CD4-positive, alpha-beta T cell (primary cell): ENCODE measurements at regions not wholly inside any gene's neighbourhood (a gene's known extent, or its start where the extent isn't known, plus 50 kb on each side); places are given as distances from the start of the nearest gene placed in this dataset.
"Not testable (repeated sequence)": the region's sequence is repeated elsewhere in the genome, so short reads cannot be mapped to it uniquely, and the experiment has no call there.

Source experiments
- ATAC-seq: fragments of 200-7000 bp; cut with Tn5 transposase; one replicate; pipeline ENCODE4 v1.10.0; 2022; ENCODE audit warnings: mild to moderate bottlenecking; ENCODE audit not compliant: poor library complexity
- CTCF ChIA-PET: fragments of 350-600 bp; sonication (Branson Sonifier 250); formaldehyde crosslinking; loops from one replicate; lab custom pipeline; 2021; ENCODE audit warnings: antibody characterized with exemption, inconsistent platforms; lab: Charles Lee
- POLR2A ChIA-PET: fragments of 350-600 bp; sonication (Branson Sonifier 250); formaldehyde crosslinking; loops from one replicate; lab custom pipeline; 2021; ENCODE audit warnings: antibody characterized with exemption, inconsistent platforms; lab: Charles Lee
- DNase-seq, 14 experiments: peaks; one replicate each; pipeline ENCODE4 v3.0.0-alpha.2; 2013 to 2020; ENCODE audit warnings: mixed read lengths in 2 of 14
- H3K27ac ChIP-seq, 2 donors: one replicate each; pipeline versions ENCODE4 v1.5.1 to v1.7.0; 2013; ENCODE audit warnings: low read length in 2 of 2, low read depth in 1 of 2, mild to moderate bottlenecking in 1 of 2
- H3K27me3 ChIP-seq, 2 experiments: 1 replicate in 1 of 2; 2 replicates in 1 of 2; pipeline versions ENCODE4 v1.6.1 to v1.7.0; 2013; ENCODE audit warnings: low read length in 2 of 2, control low read depth in 1 of 2, mild to moderate bottlenecking in 1 of 2, moderate library complexity in 1 of 2; ENCODE audit not compliant: insufficient read depth in 2 of 2, control insufficient read depth in 1 of 2
- H3K36me3 ChIP-seq: one replicate; pipeline ENCODE4 v1.6.1; 2013; ENCODE audit warnings: low read length, control low read depth; ENCODE audit not compliant: insufficient read depth
- H3K4me1 ChIP-seq: one replicate; pipeline ENCODE4 v1.6.1; 2013; ENCODE audit warnings: low read length, control low read depth; ENCODE audit not compliant: insufficient read depth
- H3K4me3 ChIP-seq: one replicate; pipeline ENCODE4 v1.5.1; 2013; ENCODE audit warnings: mild to moderate bottlenecking, low read length, moderate library complexity
- H3K9me3 ChIP-seq, 2 experiments: 1 replicate in 1 of 2; 2 replicates in 1 of 2; pipeline versions ENCODE4 v1.6.1 to v1.7.0; 2013; ENCODE audit warnings: low read length in 2 of 2, mild to moderate bottlenecking in 2 of 2, control low read depth in 1 of 2, moderate library complexity in 1 of 2; ENCODE audit not compliant: control insufficient read depth in 1 of 2, insufficient read depth in 1 of 2
- H3K27ac Mint-ChIP-seq: one replicate; pipeline ENCODE4 v1.8.0; 2020; ENCODE audit warnings: mixed read lengths
- H3K27me3 Mint-ChIP-seq: one replicate; pipeline ENCODE4 v1.8.0; 2021; ENCODE audit warnings: mixed read lengths
- H3K36me3 Mint-ChIP-seq: one replicate; pipeline ENCODE4 v1.8.0; 2021; ENCODE audit warnings: low read depth, mixed read lengths
- H3K4me1 Mint-ChIP-seq: one replicate; pipeline ENCODE4 v1.8.0; 2021; ENCODE audit warnings: low read depth, mixed read lengths
- H3K4me3 Mint-ChIP-seq: one replicate; pipeline ENCODE4 v1.8.0; 2020; ENCODE audit warnings: mild to moderate bottlenecking, mixed read lengths
- H3K9me3 Mint-ChIP-seq: one replicate; pipeline ENCODE4 v1.8.0; 2020; ENCODE audit warnings: mixed read lengths
- intact Hi-C, 2 experiments: fragments of 100-400 bp; cut with DNase I in 1 of 2; cut with micrococcal nuclease in 1 of 2; formaldehyde crosslinking; loops; one replicate each; pipeline versions ENCODE4 v1.15.1 to v1.9.0; 2023 to 2025; cut with DNase I, micrococcal nuclease
- TF ChIP-seq, protein P1 (sequence below): fragments of 200-600 bp; IDR thresholded peaks from one replicate; pipeline ENCODE4 v1.8.0; 2022; ENCODE audit warnings: antibody characterized with exemption, mild to moderate bottlenecking

DNA sequence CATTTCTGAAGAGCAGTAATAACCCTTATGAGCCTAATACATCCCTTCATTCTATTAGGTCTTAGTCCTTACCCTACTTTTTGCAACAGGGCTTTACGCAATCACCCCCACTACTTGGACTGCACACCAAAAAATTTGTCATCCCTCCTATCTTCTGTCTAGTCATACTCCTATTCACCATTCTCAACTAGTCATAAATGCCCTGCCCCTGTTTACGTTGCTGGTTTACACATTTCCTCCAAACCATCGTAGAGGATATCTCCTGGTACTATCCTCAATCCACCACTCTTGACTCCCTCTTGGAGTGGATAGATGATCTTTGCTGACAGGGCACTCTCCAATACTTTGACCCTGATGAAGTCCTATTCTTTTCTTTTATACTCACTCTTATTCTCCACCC, 98.2 kb upstream of the CCNG1 start:
- no peak overlapping the region for H3K27ac ChIP-seq
- CTCF ChIA-PET = no interaction called here
- POLR2A ChIA-PET = no interaction called here
- Mint-ChIP-seq H3K4me1 (no peaks in the 10 kb centered on the region), H3K36me3 (no peaks in the 10 kb centered on the region), H3K27me3 (peaks cover 4% of the 10 kb centered on the region), H3K27ac (no peak overlapping the region), H3K9me3 (peaks cover 2% of the 10 kb centered on the region), H3K4me3 (no peak overlapping the region)
- no peaks in the 10 kb centered on the region for H3K9me3 ChIP-seq
- DNase-seq = no peak
- no peaks in the 10 kb centered on the region for H3K36me3 ChIP-seq
- TF ChIP-seq, protein P1, sequence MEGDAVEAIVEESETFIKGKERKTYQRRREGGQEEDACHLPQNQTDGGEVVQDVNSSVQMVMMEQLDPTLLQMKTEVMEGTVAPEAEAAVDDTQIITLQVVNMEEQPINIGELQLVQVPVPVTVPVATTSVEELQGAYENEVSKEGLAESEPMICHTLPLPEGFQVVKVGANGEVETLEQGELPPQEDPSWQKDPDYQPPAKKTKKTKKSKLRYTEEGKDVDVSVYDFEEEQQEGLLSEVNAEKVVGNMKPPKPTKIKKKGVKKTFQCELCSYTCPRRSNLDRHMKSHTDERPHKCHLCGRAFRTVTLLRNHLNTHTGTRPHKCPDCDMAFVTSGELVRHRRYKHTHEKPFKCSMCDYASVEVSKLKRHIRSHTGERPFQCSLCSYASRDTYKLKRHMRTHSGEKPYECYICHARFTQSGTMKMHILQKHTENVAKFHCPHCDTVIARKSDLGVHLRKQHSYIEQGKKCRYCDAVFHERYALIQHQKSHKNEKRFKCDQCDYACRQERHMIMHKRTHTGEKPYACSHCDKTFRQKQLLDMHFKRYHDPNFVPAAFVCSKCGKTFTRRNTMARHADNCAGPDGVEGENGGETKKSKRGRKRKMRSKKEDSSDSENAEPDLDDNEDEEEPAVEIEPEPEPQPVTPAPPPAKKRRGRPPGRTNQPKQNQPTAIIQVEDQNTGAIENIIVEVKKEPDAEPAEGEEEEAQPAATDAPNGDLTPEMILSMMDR = no peak
- H3K27me3 ChIP-seq = no peaks in the 10 kb centered on the region
- intact Hi-C loops = no loop called here
- H3K4me1 ChIP-seq = no peaks in the 10 kb centered on the region
- ATAC-seq = no peak
- H3K4me3 ChIP-seq = no peak overlapping the region

DNA sequence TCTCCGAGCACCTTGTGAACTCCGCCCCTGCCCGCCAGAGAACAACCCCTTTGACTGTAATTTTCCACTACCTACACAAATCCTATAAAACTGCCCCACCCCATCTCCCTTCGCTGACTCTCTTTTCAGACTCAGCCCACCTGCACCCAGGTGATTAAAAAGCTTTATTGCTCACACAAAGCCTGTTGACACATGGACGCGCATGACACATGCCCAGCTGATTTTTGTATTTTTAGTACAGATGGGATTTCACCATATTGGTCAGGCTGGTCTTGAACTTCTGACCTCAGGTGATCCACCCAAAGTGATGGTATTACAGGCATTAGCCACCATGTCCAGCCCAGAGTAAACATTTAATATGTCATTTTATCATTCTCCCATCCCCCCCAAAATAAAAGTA, 97.0 kb upstream of the CCNG1 start:
- H3K36me3 ChIP-seq, DNase-seq, CTCF ChIA-PET, intact Hi-C loops, H3K36me3 Mint-ChIP-seq, H3K9me3 Mint-ChIP-seq, H3K27me3 ChIP-seq, ATAC-seq, H3K27ac Mint-ChIP-seq, H3K27ac ChIP-seq, H3K4me3 Mint-ChIP-seq, H3K4me1 ChIP-seq, POLR2A ChIA-PET, H3K9me3 ChIP-seq, H3K4me1 Mint-ChIP-seq, H3K4me3 ChIP-seq: not testable (repeated sequence)
- peaks cover 13% of the 10 kb centered on the region for H3K27me3 Mint-ChIP-seq

DNA sequence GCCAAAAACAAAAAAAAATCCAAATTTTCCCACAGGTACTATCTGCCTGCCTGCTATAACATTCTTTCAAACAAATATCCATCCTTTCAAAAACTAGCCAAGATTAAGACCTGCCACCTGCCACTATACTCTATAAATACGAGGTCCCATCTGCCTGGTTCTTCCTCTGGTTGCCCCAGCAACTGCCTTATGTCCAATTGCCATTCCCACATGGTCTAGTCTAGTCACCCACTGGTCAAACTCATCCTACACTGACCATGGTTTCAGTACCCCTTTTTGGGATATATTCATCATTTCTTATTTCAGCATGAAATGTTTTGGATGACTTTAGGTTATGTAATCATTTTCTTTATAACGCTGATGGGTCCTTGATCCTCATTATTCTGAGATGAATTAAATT, 95.1 kb upstream of the CCNG1 start:
- Mint-ChIP-seq H3K9me3 (no peaks in the 10 kb centered on the region), H3K4me3 (no peak overlapping the region), H3K4me1 (no peaks in the 10 kb centered on the region), H3K27ac (no peak overlapping the region), H3K36me3 (no peaks in the 10 kb centered on the region), H3K27me3 (peaks cover 18% of the 10 kb centered on the region)
- H3K27ac ChIP-seq = no peak overlapping the region
- POLR2A ChIA-PET = no interaction called here
- no peak overlapping the region for H3K4me3 ChIP-seq
- intact Hi-C loops = no loop called here
- DNase-seq (peak in 1 of 14 experiments; percentile 13), ATAC-seq (no peak)
- H3K4me1 ChIP-seq = no peaks in the 10 kb centered on the region
- H3K36me3 ChIP-seq = no peaks in the 10 kb centered on the region
- H3K9me3 ChIP-seq = no peaks in the 10 kb centered on the region
- peaks cover 0 to 4% of the 10 kb centered on the region in 2 experiments for H3K27me3 ChIP-seq
- TF ChIP-seq, protein P1 = no peak
- CTCF ChIA-PET = no interaction called here

DNA sequence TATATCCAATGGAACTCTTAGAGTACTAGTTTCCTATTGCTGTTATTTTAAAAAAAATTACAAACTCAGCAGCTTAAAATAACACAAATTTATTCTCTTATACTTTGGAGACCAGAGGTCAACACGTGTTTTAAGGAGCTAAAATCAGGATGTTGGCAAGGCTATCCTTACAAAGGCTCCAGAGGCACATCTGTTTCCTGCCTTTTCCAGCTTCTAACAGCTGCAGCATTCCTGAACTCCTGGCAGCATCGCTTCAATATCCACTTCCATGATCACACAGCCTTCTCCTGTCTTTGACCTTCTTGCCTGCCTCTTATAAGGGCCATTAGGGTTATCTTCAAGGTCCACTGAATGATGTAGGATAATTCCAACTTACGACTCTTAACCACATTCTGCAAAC, 92.2 kb upstream of the CCNG1 start:
- Histone ChIP-seq H3K4me1 (no peaks in the 10 kb centered on the region), H3K36me3 (no peaks in the 10 kb centered on the region), H3K27me3 (peaks cover 0 to 4% of the 10 kb centered on the region in 2 experiments), H3K4me3 (no peak overlapping the region), H3K9me3 (no peaks in the 10 kb centered on the region), H3K27ac (no peak overlapping the region)
- TF ChIP-seq, protein P1 = no peak
- Mint-ChIP-seq H3K36me3 (no peaks in the 10 kb centered on the region), H3K27ac (no peak overlapping the region), H3K9me3 (no peaks in the 10 kb centered on the region), H3K4me3 (no peak overlapping the region), H3K4me1 (no peaks in the 10 kb centered on the region), H3K27me3 (peaks cover 34% of the 10 kb centered on the region)
- ATAC-seq (no peak), DNase-seq (no peak)
- CTCF ChIA-PET = no interaction called here
- intact Hi-C loops = no loop called here
- POLR2A ChIA-PET = no interaction called here
